HepG2 (cell line): ENCODE measurements at regions not wholly inside any gene's neighbourhood (a gene's known extent, or its start where the extent isn't known, plus 50 kb on each side); places are given as distances from the start of the nearest gene placed in this dataset.

ENCODE experiments used
- ASH2L ChIP-seq: fragments of 300-600, 200-600 bp; sonication (generic); IDR thresholded peaks from 2 replicates; pipeline ENCODE4 v1.7.0; 2017; ENCODE audit warnings: low read depth, mild to moderate bottlenecking, moderate library complexity, mixed read lengths, low read length; ENCODE audit not compliant: insufficient read length
- CEBPG ChIP-seq: IDR thresholded peaks from 2 replicates; pipeline ENCODE4 v1.6.1; 2016
- GLMP ChIP-seq: sonication (generic); formaldehyde crosslinking; IDR thresholded peaks from 2 replicates; pipeline ENCODE4 v1.9.0; 2021; ENCODE audit warnings: missing genetic modification reagents, mild to moderate bottlenecking, borderline replicate concordance
- HMGA1 ChIP-seq: sonication (generic); formaldehyde crosslinking; conservative IDR thresholded peaks from 2 replicates; pipeline ENCODE4 v1.4.0; 2020; ENCODE audit warnings: missing genetic modification reagents
- MEF2D ChIP-seq: sonication (generic); formaldehyde crosslinking; IDR thresholded peaks from 2 replicates; pipeline ENCODE4 v1.5.1; 2020; ENCODE audit warnings: mild to moderate bottlenecking, missing genetic modification reagents
- NFIB ChIP-seq: sonication (generic); formaldehyde crosslinking; IDR thresholded peaks from 2 replicates; pipeline ENCODE4 v1.9.0; 2021; ENCODE audit warnings: missing genetic modification reagents, mild to moderate bottlenecking, borderline replicate concordance
- NR3C1 ChIP-seq: sonication (generic); formaldehyde crosslinking; IDR thresholded peaks from 2 replicates; pipeline ENCODE4 v1.4.0; 2020; ENCODE audit warnings: missing genetic modification reagents
- PAX8 ChIP-seq: sonication (generic); formaldehyde crosslinking; IDR thresholded peaks from 2 replicates; pipeline ENCODE4 v1.8.0; 2022; ENCODE audit warnings: mild to moderate bottlenecking, missing genetic modification reagents, borderline replicate concordance
- RCOR2 ChIP-seq: IDR thresholded peaks from 2 replicates; pipeline ENCODE4 v1.6.1; 2016; ENCODE audit warnings: missing biosample characterization, missing genetic modification reagents
- SP4 ChIP-seq: sonication (generic); formaldehyde crosslinking; IDR thresholded peaks from 2 replicates; pipeline ENCODE4 v1.8.1; 2023; ENCODE audit warnings: mild to moderate bottlenecking, missing genetic modification reagents
- SRF ChIP-seq: IDR thresholded peaks from 2 replicates; pipeline ENCODE4 v1.6.1; 2011; ENCODE audit warnings: mild to moderate bottlenecking, low read depth, low read length, moderate library complexity
- TEF ChIP-seq: sonication (generic); formaldehyde crosslinking; IDR thresholded peaks from 2 replicates; pipeline ENCODE4 v1.5.0; 2020; ENCODE audit warnings: missing genetic modification reagents
- TIGD3 ChIP-seq: sonication (generic); formaldehyde crosslinking; IDR thresholded peaks from 2 replicates; pipeline ENCODE4 v1.5.1; 2020; ENCODE audit warnings: mild to moderate bottlenecking, missing genetic modification reagents, borderline replicate concordance
- ZBTB49 ChIP-seq: sonication (generic); formaldehyde crosslinking; IDR thresholded peaks from 2 replicates; pipeline ENCODE4 v1.4.0; 2020; ENCODE audit warnings: missing genetic modification reagents, borderline replicate concordance
- ZBTB8A ChIP-seq: sonication (generic); formaldehyde crosslinking; IDR thresholded peaks from 2 replicates; pipeline ENCODE4 v1.4.0; 2020; ENCODE audit warnings: mild to moderate bottlenecking, low read depth, missing genetic modification reagents, borderline replicate concordance
- ZNF142 ChIP-seq: sonication (generic); formaldehyde crosslinking; IDR thresholded peaks from 2 replicates; pipeline ENCODE4 v1.4.0; 2020; ENCODE audit warnings: missing genetic modification reagents
- ZNF34 ChIP-seq: sonication (generic); formaldehyde crosslinking; IDR thresholded peaks from 2 replicates; pipeline ENCODE4 v1.4.0; 2020; ENCODE audit warnings: mild to moderate bottlenecking, missing genetic modification reagents, borderline replicate concordance
- ZNF430 ChIP-seq: sonication (generic); formaldehyde crosslinking; IDR thresholded peaks from 2 replicates; pipeline ENCODE4 v1.9.0; 2021; ENCODE audit warnings: mild to moderate bottlenecking, missing genetic modification reagents
- ZNF629 ChIP-seq: sonication (generic); formaldehyde crosslinking; conservative IDR thresholded peaks from 2 replicates; pipeline ENCODE4 v1.5.0; 2020; ENCODE audit warnings: missing genetic modification reagents

GRCh38 chr18:42168487-42168886, 213.5 kb downstream of the PIK3C3 start (continued):
- TF ChIP-seq NFIB (CRISPR knock-in tag) = no peak
- no peak for TF ChIP-seq ZBTB8A (CRISPR knock-in tag)
- no peak for TF ChIP-seq TIGD3
- TF ChIP-seq SP4 = no peak
- no peak for TF ChIP-seq GLMP (CRISPR knock-in tag)
- peak; percentile 68 for TF ChIP-seq CEBPG (CRISPR knock-in tag)
- TF ChIP-seq ZNF34 (CRISPR knock-in tag) = no peak
- TF ChIP-seq NR3C1 (CRISPR knock-in tag) = no peak
- TF ChIP-seq ZNF629 (CRISPR knock-in tag) = peak; percentile 49; the same call in 1 of the 2 replicates
- 0 out of 2 replicates have a peak, but pooled peaks have one; percentile 29 for TF ChIP-seq ZNF430 (CRISPR knock-in tag)
- no peak for TF ChIP-seq SRF
- TF ChIP-seq TEF (CRISPR knock-in tag) = no peak
- TF ChIP-seq MEF2D (CRISPR knock-in tag) = peak; percentile 49
- TF ChIP-seq ZNF142 (CRISPR knock-in tag) = 0 out of 2 replicates have a peak, but pooled peaks have one; percentile 45
- peak; percentile 82 for TF ChIP-seq RCOR2 (CRISPR knock-in tag)
- TF ChIP-seq HMGA1 (CRISPR knock-in tag) = no peak
- peak; percentile 33 for TF ChIP-seq ASH2L
- TF ChIP-seq PAX8 (CRISPR knock-in tag) = no peak
- TF ChIP-seq ZBTB49 = no peak
